GM23338 (cell line): ENCODE measurements at regions not wholly inside any gene's neighbourhood (a gene's known extent, or its start where the extent isn't known, plus 50 kb on each side); places are given as distances from the start of the nearest gene placed in this dataset.
"Not testable (repeated sequence)": the region's sequence is repeated elsewhere in the genome, so short reads cannot be mapped to it uniquely, and the experiment has no call there.

Source experiments
- ATAC-seq: fragments of 200-7000 bp; cut with Tn5 transposase; 3 replicates; pipeline ENCODE4 v1.9.1; 2020
- DNase-seq: peaks from one replicate; pipeline ENCODE4 v3.0.0-alpha.2; 2015; ENCODE audit warnings: low spot score
- H2AFZ ChIP-seq: fragments of 200-600 bp; sonication (generic); 2 replicates; pipeline ENCODE4 v1.8.0; 2016; ENCODE audit warnings: antibody characterized with exemption, mild to moderate bottlenecking, moderate library complexity
- H3F3A ChIP-seq: fragments of 200-600 bp; sonication (generic); replicated peaks from 2 replicates; pipeline ENCODE4 v1.8.0; 2017; ENCODE audit warnings: antibody characterized with exemption, mixed run types, low read depth
- H3K27ac ChIP-seq: fragments of 200-600 bp; sonication (generic); 2 replicates; pipeline ENCODE4 v1.6.1; 2016; ENCODE audit warnings: low read depth
- H3K27me3 ChIP-seq: fragments of 200-600 bp; sonication (generic); 2 replicates; pipeline ENCODE4 v1.8.0; 2016; ENCODE audit warnings: mild to moderate bottlenecking, mixed run types, moderate library complexity; ENCODE audit not compliant: insufficient read depth
- H3K36me3 ChIP-seq: fragments of 200-600 bp; sonication (generic); 2 replicates; pipeline ENCODE4 v1.8.0; 2016; ENCODE audit warnings: mild to moderate bottlenecking; ENCODE audit not compliant: insufficient read depth
- H3K4me1 ChIP-seq: fragments of 200-600 bp; sonication (generic); 2 replicates; pipeline ENCODE4 v1.8.0; 2016; ENCODE audit warnings: mild to moderate bottlenecking, moderate library complexity; ENCODE audit not compliant: insufficient read depth
- H3K4me2 ChIP-seq: fragments of 200-600 bp; sonication (generic); 2 replicates; pipeline ENCODE4 v1.7.1; 2017; ENCODE audit warnings: mixed run types
- H3K4me3 ChIP-seq: fragments of 200-600 bp; sonication (generic); 2 replicates; pipeline ENCODE4 v1.6.1; 2016; ENCODE audit warnings: mixed run types
- H3K79me2 ChIP-seq: fragments of 200-600 bp; sonication (generic); replicated peaks from 2 replicates; pipeline ENCODE4 v1.8.0; 2017; ENCODE audit warnings: mild to moderate bottlenecking; ENCODE audit not compliant: insufficient read depth
- H3K9me2 ChIP-seq: fragments of 200-600 bp; sonication (generic); 2 replicates; pipeline ENCODE4 v1.8.0; 2017; ENCODE audit not compliant: insufficient read depth
- H4K20me1 ChIP-seq: fragments of 200-600 bp; sonication (generic); replicated peaks from 2 replicates; pipeline ENCODE4 v1.8.0; 2017; ENCODE audit warnings: mild to moderate bottlenecking; ENCODE audit not compliant: insufficient read depth
- H3K27ac Mint-ChIP-seq: 2 replicates; pipeline ENCODE4 v1.8.0; 2020; ENCODE audit warnings: inconsistent platforms, mild to moderate bottlenecking, moderate library complexity, mixed read lengths
- H3K27me3 Mint-ChIP-seq: 3 replicates; pipeline ENCODE4 v1.8.0; 2022; ENCODE audit warnings: low read depth, mild to moderate bottlenecking, moderate library complexity, mixed read lengths, inconsistent platforms; ENCODE audit not compliant: insufficient read depth, poor library complexity
- H3K36me3 Mint-ChIP-seq: 3 replicates; pipeline ENCODE4 v1.8.0; 2021; ENCODE audit warnings: low read depth, mild to moderate bottlenecking, inconsistent platforms, moderate library complexity, mixed read lengths
- H3K4me1 Mint-ChIP-seq: 3 replicates; pipeline ENCODE4 v1.8.0; 2020; ENCODE audit warnings: mild to moderate bottlenecking, inconsistent platforms, mixed read lengths
- H3K4me3 Mint-ChIP-seq: 3 replicates; pipeline ENCODE4 v1.8.0; 2021; ENCODE audit warnings: moderate library complexity, mild to moderate bottlenecking, inconsistent platforms, mixed read lengths
- H3K9me3 Mint-ChIP-seq: 3 replicates; pipeline ENCODE4 v1.8.0; 2020; ENCODE audit warnings: moderate library complexity, mild to moderate bottlenecking, inconsistent platforms, mixed read lengths
- CREB1 ChIP-seq: fragments of 250-450 bp; sonication (Bioruptor Pico); IDR thresholded peaks from 2 replicates; pipeline ENCODE4 v1.5.0; 2020; ENCODE audit warnings: low read depth, mild to moderate bottlenecking, moderate library complexity
- CTCF ChIP-seq, 2 experiments: fragments of 200-600 bp in 1 of 2; sonication (generic) in 1 of 2; conservative IDR thresholded peaks; 2 replicates each; pipeline versions ENCODE4 v1.5.1 to v1.6.1; 2016 to 2017; ENCODE audit warnings: antibody characterized with exemption in 2 of 2, low read depth in 2 of 2, mild to moderate bottlenecking in 2 of 2, moderate library complexity in 1 of 2
- EZH2phosphoT487 ChIP-seq: fragments of 200-600 bp; sonication (generic); IDR thresholded peaks from one replicate; pipeline ENCODE4 v1.8.1; 2018; ENCODE audit warnings: antibody characterized with exemption; ENCODE audit not compliant: unreplicated experiment
- NANOG ChIP-seq: IDR thresholded peaks from 2 replicates; pipeline ENCODE4 v1.6.1; 2016; ENCODE audit warnings: antibody characterized with exemption, borderline replicate concordance
- POLR2AphosphoS5 ChIP-seq: IDR thresholded peaks from 2 replicates; pipeline ENCODE4 v1.6.1; 2016; ENCODE audit warnings: antibody characterized with exemption, low read depth
- STAT1 ChIP-seq: IDR thresholded peaks from one replicate; pipeline ENCODE4 v1.6.1; 2016; ENCODE audit warnings: antibody characterized with exemption; ENCODE audit not compliant: unreplicated experiment
- ZNF114 ChIP-seq: fragments of 250-450 bp; sonication (Bioruptor Pico); IDR thresholded peaks from 2 replicates; pipeline ENCODE4 v1.5.0; 2020; ENCODE audit warnings: mild to moderate bottlenecking, moderate library complexity
- ZNF331 ChIP-seq: fragments of 250-450 bp; sonication (Bioruptor Pico); IDR thresholded peaks from 2 replicates; pipeline ENCODE4 v1.5.0; 2020; ENCODE audit warnings: low read depth, mild to moderate bottlenecking, moderate library complexity
- TF ChIP-seq, protein P1 (sequence below): IDR thresholded peaks from 2 replicates; pipeline ENCODE4 v1.6.1; 2016; ENCODE audit warnings: antibody characterized with exemption

DNA sequence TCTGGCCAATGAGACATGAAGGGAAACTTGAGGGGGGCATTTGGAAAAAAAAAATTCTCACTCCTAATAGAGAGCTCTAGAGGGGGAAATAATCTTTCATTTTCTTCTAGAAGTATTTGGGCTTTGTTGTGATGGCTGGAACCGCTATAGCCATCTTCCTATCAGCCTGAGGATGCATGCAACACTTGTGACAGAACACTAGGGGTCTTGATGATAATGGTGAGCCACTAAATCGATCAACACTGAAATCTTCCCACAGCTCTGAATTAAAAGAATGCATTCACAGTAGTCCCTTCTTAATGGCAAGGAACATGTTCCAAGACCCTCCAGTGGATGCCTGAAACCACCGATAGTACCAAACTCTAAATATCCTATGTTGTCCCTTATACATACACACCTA lies 325.3 kb downstream of the LNPK start:
- peaks cover 3% of the 10 kb centered on the region for H3K27me3 Mint-ChIP-seq
- Histone ChIP-seq H3K79me2 (no peaks in the 10 kb centered on the region), H2AFZ (no peak overlapping the region), H3K4me3 (no peak overlapping the region), H4K20me1 (no peaks in the 10 kb centered on the region; the same call in 1 of the 2 replicates), H3K27ac (no peak overlapping the region), H3K27me3 (no peaks in the 10 kb centered on the region), H3K9me2 (no peaks in the 10 kb centered on the region), H3K4me2 (no peak overlapping the region), H3K36me3 (no peaks in the 10 kb centered on the region), H3K4me1 (no peaks in the 10 kb centered on the region), H3F3A (no peaks in the 10 kb centered on the region)
- peak; percentile 35 to 45 for TF ChIP-seq CTCF (conservative IDR thresholded peaks at IDR 0.05; ENCODE audit: low read depth in 2 of 2)
- no peak for TF ChIP-seq EZH2phosphoT487
- peaks cover 14% of the 10 kb centered on the region; the same call in 2 of the 3 replicates for H3K9me3 Mint-ChIP-seq
- no peaks in the 10 kb centered on the region for H3K4me1 Mint-ChIP-seq
- DNase-seq (peak; percentile 56), ATAC-seq (peak; percentile 75)
- H3K27ac Mint-ChIP-seq, result no peak overlapping the region
- no peaks in the 10 kb centered on the region for H3K36me3 Mint-ChIP-seq
- no peak overlapping the region for H3K4me3 Mint-ChIP-seq

DNA sequence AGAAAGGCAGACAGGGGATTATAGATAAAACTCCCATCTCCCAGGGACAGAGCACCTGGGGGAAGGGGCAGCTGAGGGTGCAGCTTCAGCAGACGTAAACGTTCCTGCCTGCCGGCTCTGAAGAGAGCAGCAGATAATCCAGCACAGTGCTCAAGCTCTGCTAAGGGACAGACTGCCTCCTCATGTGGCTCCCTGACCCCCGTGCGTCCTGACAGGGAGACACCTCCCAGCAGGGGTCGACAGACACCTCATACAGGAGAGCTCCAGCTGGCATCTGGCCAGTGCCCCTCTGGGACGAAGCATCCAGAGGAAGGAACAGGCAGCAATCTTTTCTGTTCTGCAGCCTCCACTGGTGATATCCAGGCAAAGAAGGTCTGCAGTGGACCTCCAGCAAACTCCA lies 333.3 kb downstream of the LNPK start:
- H3K79me2 ChIP-seq, H3K4me3 Mint-ChIP-seq, H3K4me1 ChIP-seq, ATAC-seq, DNase-seq, H3K9me2 ChIP-seq, H4K20me1 ChIP-seq, H3K4me1 Mint-ChIP-seq, H3K36me3 ChIP-seq, H3K27ac Mint-ChIP-seq, H3F3A ChIP-seq, H3K4me2 ChIP-seq, H3K27me3 ChIP-seq, H3K36me3 Mint-ChIP-seq, H2AFZ ChIP-seq, H3K27ac ChIP-seq, H3K27me3 Mint-ChIP-seq, H3K4me3 ChIP-seq: not testable (repeated sequence)
- H3K9me3 Mint-ChIP-seq, result peaks cover 11% of the 10 kb centered on the region; the same call in 2 of the 3 replicates
- 0 out of 4 replicates have a peak, but pooled peaks of 1 of the 2 experiments have one; percentile 0 for TF ChIP-seq CTCF (conservative IDR thresholded peaks at IDR 0.05; ENCODE audit: low read depth in 2 of 2)

DNA sequence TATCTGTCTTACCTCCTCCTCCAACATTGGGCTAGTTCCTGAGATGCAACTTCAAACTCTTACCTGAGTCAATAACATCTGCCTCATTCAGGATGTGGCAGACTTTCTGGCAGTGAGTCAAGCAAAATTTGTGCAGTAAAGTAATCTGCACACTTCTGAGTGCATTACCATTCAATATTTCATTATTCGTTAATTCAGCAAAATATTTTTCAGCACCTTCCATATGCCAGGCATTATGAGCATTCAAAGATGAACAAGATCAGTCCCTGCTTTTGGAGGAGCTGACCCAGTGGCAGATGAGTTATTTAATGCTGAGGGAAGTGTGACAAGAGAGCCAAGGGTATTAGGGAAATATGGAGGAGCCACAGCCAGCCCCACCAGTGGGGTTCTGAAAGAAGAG lies 339.7 kb downstream of the LNPK start:
- Mint-ChIP-seq H3K4me1 (no peaks in the 10 kb centered on the region), H3K4me3 (no peak overlapping the region), H3K27ac (no peak overlapping the region), H3K36me3 (no peaks in the 10 kb centered on the region), H3K9me3 (no peaks in the 10 kb centered on the region; the same call in 2 of the 3 replicates), H3K27me3 (peaks cover 2% of the 10 kb centered on the region)
- Histone ChIP-seq H2AFZ (no peak overlapping the region), H3K27ac (no peak overlapping the region), H3K36me3 (no peaks in the 10 kb centered on the region), H3K4me1 (no peaks in the 10 kb centered on the region), H3F3A (no peaks in the 10 kb centered on the region), H3K27me3 (no peaks in the 10 kb centered on the region), H4K20me1 (no peaks in the 10 kb centered on the region), H3K4me2 (no peak overlapping the region), H3K4me3 (no peak overlapping the region), H3K9me2 (peaks cover 9% of the 10 kb centered on the region), H3K79me2 (no peaks in the 10 kb centered on the region)
- TF ChIP-seq, protein P1, sequence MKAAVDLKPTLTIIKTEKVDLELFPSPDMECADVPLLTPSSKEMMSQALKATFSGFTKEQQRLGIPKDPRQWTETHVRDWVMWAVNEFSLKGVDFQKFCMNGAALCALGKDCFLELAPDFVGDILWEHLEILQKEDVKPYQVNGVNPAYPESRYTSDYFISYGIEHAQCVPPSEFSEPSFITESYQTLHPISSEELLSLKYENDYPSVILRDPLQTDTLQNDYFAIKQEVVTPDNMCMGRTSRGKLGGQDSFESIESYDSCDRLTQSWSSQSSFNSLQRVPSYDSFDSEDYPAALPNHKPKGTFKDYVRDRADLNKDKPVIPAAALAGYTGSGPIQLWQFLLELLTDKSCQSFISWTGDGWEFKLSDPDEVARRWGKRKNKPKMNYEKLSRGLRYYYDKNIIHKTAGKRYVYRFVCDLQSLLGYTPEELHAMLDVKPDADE, result no peak
- no peak for TF ChIP-seq STAT1
- no peak for TF ChIP-seq POLR2AphosphoS5
- no peak for TF ChIP-seq NANOG
- TF ChIP-seq ZNF114 (CRISPR knock-in tag), result no peak
- TF ChIP-seq CTCF (conservative IDR thresholded peaks at IDR 0.05; ENCODE audit: low read depth in 2 of 2), result no peak
- no peak for TF ChIP-seq EZH2phosphoT487
- TF ChIP-seq CREB1, result no peak
- TF ChIP-seq ZNF331 (CRISPR knock-in tag), result no peak
- DNase-seq, result no peak
- no peak for ATAC-seq
